Activated naive CD4-positive, alpha-beta T cell treated with anti-CD3 and anti-CD28 coated beads, Interleukin-2, amount 50 U/mL, for 24 hours (primary cell): ENCODE measurements at regions not wholly inside any gene's neighbourhood (a gene's known extent, or its start where the extent isn't known, plus 50 kb on each side); places are given as distances from the start of the nearest gene placed in this dataset.
"Not testable (repeated sequence)": the region's sequence is repeated elsewhere in the genome, so short reads cannot be mapped to it uniquely, and the experiment has no call there.

Experiments
- H3K27ac Mint-ChIP-seq: one replicate; pipeline ENCODE4 v1.8.0; 2021; ENCODE audit warnings: mild to moderate bottlenecking, mixed read lengths
- H3K27me3 Mint-ChIP-seq: one replicate; pipeline ENCODE4 v1.8.0; 2021; ENCODE audit warnings: mixed read lengths
- H3K36me3 Mint-ChIP-seq: one replicate; pipeline ENCODE4 v1.8.0; 2021; ENCODE audit warnings: mixed read lengths
- H3K4me1 Mint-ChIP-seq: one replicate; pipeline ENCODE4 v1.8.0; 2021; ENCODE audit warnings: mixed read lengths
- H3K4me3 Mint-ChIP-seq: one replicate; pipeline ENCODE4 v1.8.0; 2021; ENCODE audit warnings: mild to moderate bottlenecking, mixed read lengths
- H3K9me3 Mint-ChIP-seq: one replicate; pipeline ENCODE4 v1.8.0; 2021; ENCODE audit warnings: mixed read lengths

DNA sequence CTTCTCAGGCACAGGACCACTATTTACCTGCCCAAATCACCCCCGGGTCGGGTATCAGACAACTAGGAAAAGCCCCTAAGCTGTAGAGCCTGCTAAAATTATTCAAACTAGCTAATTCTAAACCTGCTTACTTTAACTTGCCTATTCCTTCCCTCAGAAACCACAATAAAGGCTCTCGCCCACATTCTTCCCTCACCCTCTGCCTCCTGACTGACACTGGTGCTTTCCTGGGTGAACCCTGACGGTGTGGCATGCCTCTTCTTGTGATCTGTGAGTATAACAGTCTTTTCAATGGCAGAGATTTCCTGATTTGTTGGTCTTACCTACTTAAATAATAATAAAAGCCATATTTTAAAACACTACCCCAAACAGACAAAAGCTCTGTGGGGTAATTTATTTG lies 209.4 kb upstream of the XIST start:
- Mint-ChIP-seq H3K27ac (no peak overlapping the region), H3K4me1 (peaks cover 4% of the 10 kb centered on the region), H3K36me3 (no peaks in the 10 kb centered on the region), H3K4me3 (no peak overlapping the region), H3K9me3 (no peaks in the 10 kb centered on the region), H3K27me3 (no peaks in the 10 kb centered on the region)

- no peak overlapping the region for H3K27ac Mint-ChIP-seq
- no peaks in the 10 kb centered on the region for H3K9me3 Mint-ChIP-seq
- no peak overlapping the region for H3K4me3 Mint-ChIP-seq
- peaks cover 2% of the 10 kb centered on the region for H3K36me3 Mint-ChIP-seq
- no peaks in the 10 kb centered on the region for H3K27me3 Mint-ChIP-seq
- no peaks in the 10 kb centered on the region for H3K4me1 Mint-ChIP-seq
These were observed 196.6 kb upstream of the XIST start for GRCh38 chrX:74049126-74049525.

DNA sequence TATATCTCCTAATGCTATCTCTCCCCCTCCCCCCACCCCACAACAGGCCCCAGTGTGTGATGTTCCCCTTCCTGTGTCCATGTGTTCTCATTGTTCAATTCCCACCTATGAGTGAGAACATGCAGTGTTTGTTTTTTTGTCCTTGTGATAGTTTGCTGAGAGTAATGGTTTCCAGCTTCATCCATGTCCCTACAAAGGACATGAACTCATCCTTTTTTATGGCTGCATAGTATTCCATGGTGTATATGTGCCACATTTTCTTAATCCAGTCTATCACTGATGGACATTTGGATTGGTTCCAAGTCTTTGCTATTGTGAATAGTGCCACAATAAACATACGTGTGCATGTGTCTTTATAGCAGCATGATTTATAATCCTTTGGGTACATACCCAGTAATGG lies 181.6 kb upstream of the XIST start:
- H3K27ac Mint-ChIP-seq, H3K36me3 Mint-ChIP-seq, H3K4me3 Mint-ChIP-seq, H3K9me3 Mint-ChIP-seq, H3K27me3 Mint-ChIP-seq, H3K4me1 Mint-ChIP-seq: not testable (repeated sequence)

GRCh38 chrX:74031527-74031926 lies 179.0 kb upstream of the XIST start:
- H3K27me3 Mint-ChIP-seq, H3K9me3 Mint-ChIP-seq, H3K36me3 Mint-ChIP-seq, H3K4me1 Mint-ChIP-seq, H3K27ac Mint-ChIP-seq, H3K4me3 Mint-ChIP-seq: not testable (repeated sequence)

- not testable (repeated sequence) for H3K4me3 Mint-ChIP-seq, H3K27ac Mint-ChIP-seq, H3K9me3 Mint-ChIP-seq, H3K36me3 Mint-ChIP-seq, H3K27me3 Mint-ChIP-seq, H3K4me1 Mint-ChIP-seq
These were observed 178.3 kb upstream of the XIST start for GRCh38 chrX:74030766-74031165.

DNA sequence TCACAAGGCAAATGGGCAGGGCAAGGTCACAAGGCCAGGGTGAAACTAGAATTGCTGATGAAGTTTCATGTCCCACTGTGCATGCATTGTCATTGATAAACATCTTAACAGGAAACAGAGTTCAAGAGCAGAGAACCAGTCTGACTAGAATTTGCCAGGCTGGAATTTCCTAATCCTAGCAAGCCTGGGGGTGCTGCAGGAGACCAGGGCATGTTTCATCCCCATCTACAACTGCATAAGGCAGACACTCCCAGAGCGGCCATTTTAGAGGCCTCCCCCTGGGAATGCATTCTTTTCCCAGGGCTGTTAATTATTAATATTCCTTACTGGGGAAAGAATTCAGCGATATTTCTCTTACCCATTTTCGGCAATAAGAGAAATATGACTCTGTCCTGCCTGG lies 172.6 kb upstream of the XIST start:
- not testable (repeated sequence) for H3K4me3 Mint-ChIP-seq, H3K9me3 Mint-ChIP-seq, H3K4me1 Mint-ChIP-seq, H3K27ac Mint-ChIP-seq, H3K27me3 Mint-ChIP-seq, H3K36me3 Mint-ChIP-seq

DNA sequence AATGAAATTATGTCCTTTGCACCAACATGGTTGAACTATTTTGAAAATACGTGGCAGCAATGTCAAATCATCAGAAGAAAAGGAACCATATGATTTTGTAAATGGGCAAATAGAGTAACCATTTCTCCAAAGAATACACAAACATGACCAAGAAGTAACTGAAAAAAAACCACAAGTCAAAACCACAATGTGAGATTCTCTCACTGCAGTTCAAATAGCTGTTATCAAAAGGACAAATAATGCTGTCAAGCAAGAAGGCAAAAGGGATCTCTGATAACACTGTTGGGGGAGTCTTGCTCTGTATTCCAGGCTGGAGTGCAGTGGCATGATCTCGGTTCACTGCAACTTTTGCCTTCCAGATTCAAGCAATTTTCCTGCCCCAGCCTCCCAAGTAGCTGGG lies 170.7 kb upstream of the XIST start:
- Mint-ChIP-seq H3K4me1 (no peaks in the 10 kb centered on the region), H3K36me3 (peaks cover 2% of the 10 kb centered on the region)

DNA sequence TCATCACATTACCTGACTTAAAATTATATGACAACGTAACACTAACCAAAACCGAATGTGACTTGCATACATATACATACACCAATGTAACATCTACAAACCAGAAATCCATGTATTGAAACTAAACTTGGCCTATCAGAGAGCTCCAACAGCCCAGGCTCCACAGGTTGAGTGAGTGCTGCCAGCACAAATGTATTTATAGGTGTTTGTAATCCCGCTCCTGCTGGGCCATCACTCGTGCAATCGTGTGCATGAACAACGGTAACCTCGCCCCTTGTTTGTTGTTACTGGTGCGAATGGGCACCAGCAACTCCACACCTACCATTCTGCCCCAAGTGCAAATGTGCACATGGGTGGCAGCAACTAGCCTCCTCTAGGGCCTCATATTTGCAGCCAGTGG lies 165.7 kb upstream of the XIST start:
- no peaks in the 10 kb centered on the region for H3K27me3 Mint-ChIP-seq
- peaks cover 7% of the 10 kb centered on the region for H3K4me1 Mint-ChIP-seq
- no peaks in the 10 kb centered on the region for H3K9me3 Mint-ChIP-seq
- H3K36me3 Mint-ChIP-seq, result no peaks in the 10 kb centered on the region
- no peak overlapping the region for H3K27ac Mint-ChIP-seq
- H3K4me3 Mint-ChIP-seq, result no peak overlapping the region

More for the DNA sequence above, 170.7 kb upstream of the XIST start:
- peaks cover 6% of the 10 kb centered on the region for H3K9me3 Mint-ChIP-seq
- H3K4me3 Mint-ChIP-seq, result no peak overlapping the region
- no peak overlapping the region for H3K27ac Mint-ChIP-seq
- H3K27me3 Mint-ChIP-seq, result no peaks in the 10 kb centered on the region

- H3K27me3 Mint-ChIP-seq, result no peaks in the 10 kb centered on the region
- H3K4me3 Mint-ChIP-seq, result no peak overlapping the region
- H3K27ac Mint-ChIP-seq, result no peak overlapping the region
- H3K4me1 Mint-ChIP-seq, result peaks cover 7% of the 10 kb centered on the region
- no peaks in the 10 kb centered on the region for H3K36me3 Mint-ChIP-seq
- H3K9me3 Mint-ChIP-seq, result no peaks in the 10 kb centered on the region
These were observed 163.0 kb upstream of the XIST start for GRCh38 chrX:74015379-74016019.

GRCh38 chrX:74009041-74009440 lies 156.5 kb upstream of the XIST start:
- no peaks in the 10 kb centered on the region for H3K27me3 Mint-ChIP-seq
- H3K4me1 Mint-ChIP-seq, result peaks cover 7% of the 10 kb centered on the region
- H3K36me3 Mint-ChIP-seq, result peaks cover 10% of the 10 kb centered on the region
- H3K27ac Mint-ChIP-seq, result no peak overlapping the region
- no peak overlapping the region for H3K4me3 Mint-ChIP-seq
- no peaks in the 10 kb centered on the region for H3K9me3 Mint-ChIP-seq

DNA sequence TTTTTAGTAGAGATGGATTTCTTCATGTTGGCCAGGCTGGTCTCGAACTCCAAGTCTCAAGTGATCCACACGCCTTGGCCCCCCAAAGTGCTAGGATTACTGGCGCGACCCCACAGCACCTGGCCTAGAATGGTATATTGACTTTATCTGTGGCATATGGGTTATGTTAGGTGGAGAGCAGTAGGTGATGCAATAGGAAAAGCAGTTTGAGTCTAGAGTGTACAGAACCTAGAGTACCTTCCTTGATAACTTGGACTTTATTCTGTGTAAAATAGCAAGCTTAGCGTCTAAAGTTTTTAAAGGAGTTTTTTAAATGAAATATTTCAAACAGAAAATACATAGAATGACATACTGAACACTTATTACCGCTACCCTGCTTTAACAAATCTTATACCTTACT lies 139.5 kb upstream of the XIST start:
- peaks cover 15% of the 10 kb centered on the region for H3K36me3 Mint-ChIP-seq
- H3K9me3 Mint-ChIP-seq, result no peaks in the 10 kb centered on the region
- H3K4me1 Mint-ChIP-seq, result peaks cover 5% of the 10 kb centered on the region
- H3K27ac Mint-ChIP-seq, result no peak overlapping the region
- no peaks in the 10 kb centered on the region for H3K27me3 Mint-ChIP-seq
- no peak overlapping the region for H3K4me3 Mint-ChIP-seq

- H3K36me3 Mint-ChIP-seq, result peaks cover 5% of the 10 kb centered on the region
- no peak overlapping the region for H3K27ac Mint-ChIP-seq
- no peaks in the 10 kb centered on the region for H3K27me3 Mint-ChIP-seq
- peaks cover 5% of the 10 kb centered on the region for H3K4me1 Mint-ChIP-seq
- H3K9me3 Mint-ChIP-seq, result no peaks in the 10 kb centered on the region
- H3K4me3 Mint-ChIP-seq, result no peak overlapping the region
These were observed 134.7 kb upstream of the XIST start for GRCh38 chrX:73987166-73987565.

- H3K27me3 Mint-ChIP-seq, result no peaks in the 10 kb centered on the region
- H3K9me3 Mint-ChIP-seq, result no peaks in the 10 kb centered on the region
- peaks cover 56% of the 10 kb centered on the region for H3K4me1 Mint-ChIP-seq
- H3K4me3 Mint-ChIP-seq, result peak overlapping the region; percentile 15
- H3K36me3 Mint-ChIP-seq, result no peaks in the 10 kb centered on the region
- peak overlapping the region; percentile 51 for H3K27ac Mint-ChIP-seq
These were observed 127.1 kb upstream of the XIST start for GRCh38 chrX:73979551-73980131.

DNA sequence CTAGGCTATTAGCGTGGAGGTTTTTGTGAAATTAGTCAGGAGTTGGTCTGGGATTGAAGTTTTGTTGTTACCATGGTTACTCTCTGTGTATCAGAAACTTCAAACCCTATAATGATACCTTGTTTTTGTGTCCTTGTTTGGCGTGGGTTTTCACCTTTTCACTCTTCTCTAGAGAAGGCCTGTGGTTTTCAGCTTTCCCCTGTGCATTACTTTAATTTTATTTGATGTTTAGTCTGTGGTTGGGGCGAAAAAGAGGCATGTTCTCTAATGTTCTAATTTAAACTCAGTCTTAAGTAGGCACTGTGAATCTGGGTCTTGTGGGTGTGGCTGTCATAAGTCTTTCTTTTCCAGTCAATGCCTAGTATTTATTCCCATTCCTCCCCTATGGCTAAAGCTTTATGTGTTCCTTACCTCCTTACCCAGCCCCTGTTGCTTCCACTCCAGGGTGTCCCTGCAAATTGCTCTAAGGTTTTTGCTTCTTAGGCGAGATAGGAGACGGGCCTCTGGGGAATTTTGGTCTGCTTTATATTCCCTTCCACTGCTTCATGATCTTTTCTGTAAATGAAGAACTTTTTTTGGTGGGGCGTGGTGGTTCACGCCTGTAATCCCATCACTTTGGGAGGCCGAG lies 125.1 kb upstream of the XIST start:
- H3K4me1 Mint-ChIP-seq, result peaks cover 73% of the 10 kb centered on the region
- H3K27me3 Mint-ChIP-seq, result no peaks in the 10 kb centered on the region
- H3K9me3 Mint-ChIP-seq, result no peaks in the 10 kb centered on the region
- H3K27ac Mint-ChIP-seq, result peak overlapping the region; percentile 68
- H3K4me3 Mint-ChIP-seq, result peak overlapping the region; percentile 70
- H3K36me3 Mint-ChIP-seq, result peaks cover 3% of the 10 kb centered on the region

DNA sequence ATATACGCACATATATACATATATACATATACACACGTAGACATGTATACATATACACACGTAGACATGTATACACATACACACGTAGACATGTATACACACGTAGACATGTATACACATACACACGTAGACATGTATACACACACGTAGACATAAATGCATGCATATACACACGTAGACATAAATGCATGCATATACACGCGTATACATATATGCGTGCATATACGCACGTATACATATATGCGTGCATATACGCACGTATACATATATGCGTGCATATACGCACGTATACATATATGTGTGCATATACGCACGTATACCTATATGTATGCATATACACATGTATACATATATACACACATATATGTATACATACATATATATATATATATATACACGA lies 114.9 kb upstream of the XIST start:
- H3K27ac Mint-ChIP-seq, H3K4me3 Mint-ChIP-seq, H3K27me3 Mint-ChIP-seq, H3K9me3 Mint-ChIP-seq: not testable (repeated sequence)
- H3K4me1 Mint-ChIP-seq, result peaks cover 10% of the 10 kb centered on the region
- H3K36me3 Mint-ChIP-seq, result peaks cover 10% of the 10 kb centered on the region

DNA sequence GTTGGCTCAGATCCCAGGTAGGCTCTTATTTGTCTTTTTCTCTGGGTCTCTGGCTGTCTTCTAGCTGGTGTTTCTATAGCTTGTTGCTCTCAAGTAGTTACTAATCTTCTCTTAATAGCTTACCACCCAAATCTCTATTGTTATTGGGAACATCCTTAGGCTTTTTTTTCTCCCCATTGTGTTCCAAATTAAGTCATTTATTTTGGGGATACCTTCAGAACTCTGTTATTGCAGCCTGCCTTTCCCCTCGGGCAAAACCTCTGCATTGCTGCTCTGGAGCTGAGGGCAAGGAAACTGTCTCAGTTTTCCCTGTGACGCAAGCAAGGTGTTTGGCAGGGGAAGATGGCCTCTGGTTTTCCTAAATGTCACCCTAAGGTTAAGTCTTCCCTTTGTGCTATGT lies 113.3 kb upstream of the XIST start:
- H3K27me3 Mint-ChIP-seq, result no peaks in the 10 kb centered on the region
- H3K36me3 Mint-ChIP-seq, result peaks cover 8% of the 10 kb centered on the region
- H3K27ac Mint-ChIP-seq, result no peak overlapping the region

DNA sequence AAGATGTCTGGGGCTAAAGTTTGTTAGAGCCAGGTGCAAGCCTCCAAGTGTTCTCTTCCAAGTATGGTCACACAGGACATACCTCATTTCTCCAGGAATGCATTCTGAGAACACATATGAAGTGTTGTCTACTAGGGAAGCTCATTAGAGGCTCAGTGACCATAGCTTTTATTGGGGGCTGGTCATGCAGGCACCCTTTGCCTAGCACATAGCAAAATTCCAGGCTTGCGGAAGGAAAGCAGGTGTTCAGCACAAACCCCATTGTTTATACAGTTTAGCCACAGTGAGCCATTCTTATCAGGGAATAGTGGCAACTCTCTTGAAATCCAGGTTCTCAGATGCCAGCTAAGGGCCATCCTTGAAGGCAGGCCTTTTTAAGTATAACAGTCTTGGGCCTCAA lies 112.1 kb upstream of the XIST start:
- Mint-ChIP-seq H3K36me3 (peaks cover 8% of the 10 kb centered on the region), H3K27me3 (no peaks in the 10 kb centered on the region), H3K27ac (no peak overlapping the region), H3K4me1 (peaks cover 34% of the 10 kb centered on the region), H3K9me3 (no peaks in the 10 kb centered on the region), H3K4me3 (no peak overlapping the region)

More for the DNA sequence above, 113.3 kb upstream of the XIST start:
- Mint-ChIP-seq H3K9me3 (no peaks in the 10 kb centered on the region), H3K4me1 (peaks cover 23% of the 10 kb centered on the region), H3K4me3 (no peak overlapping the region)
